Posterior cingulate gyrus (tissue), 11 donors: ENCODE measurements at regions not wholly inside any gene's neighbourhood (a gene's known extent, or its start where the extent isn't known, plus 50 kb on each side); places are given as distances from the start of the nearest gene placed in this dataset.
A peak's percentile ranks its signal among the peaks of the same experiment; 100 is the strongest.

ENCODE experiments used
- DNase-seq, 10 donors: peaks; one replicate each; pipeline versions ENCODE4 v3.0.0 to v3.0.0-alpha.2; 2020 to 2021; ENCODE audit warnings: mixed read lengths in 3 of 10
- intact Hi-C: fragments of 100-400 bp; cut with DNase I; formaldehyde crosslinking; loops from one replicate; pipeline ENCODE4 v1.15.1; 2023

DNA sequence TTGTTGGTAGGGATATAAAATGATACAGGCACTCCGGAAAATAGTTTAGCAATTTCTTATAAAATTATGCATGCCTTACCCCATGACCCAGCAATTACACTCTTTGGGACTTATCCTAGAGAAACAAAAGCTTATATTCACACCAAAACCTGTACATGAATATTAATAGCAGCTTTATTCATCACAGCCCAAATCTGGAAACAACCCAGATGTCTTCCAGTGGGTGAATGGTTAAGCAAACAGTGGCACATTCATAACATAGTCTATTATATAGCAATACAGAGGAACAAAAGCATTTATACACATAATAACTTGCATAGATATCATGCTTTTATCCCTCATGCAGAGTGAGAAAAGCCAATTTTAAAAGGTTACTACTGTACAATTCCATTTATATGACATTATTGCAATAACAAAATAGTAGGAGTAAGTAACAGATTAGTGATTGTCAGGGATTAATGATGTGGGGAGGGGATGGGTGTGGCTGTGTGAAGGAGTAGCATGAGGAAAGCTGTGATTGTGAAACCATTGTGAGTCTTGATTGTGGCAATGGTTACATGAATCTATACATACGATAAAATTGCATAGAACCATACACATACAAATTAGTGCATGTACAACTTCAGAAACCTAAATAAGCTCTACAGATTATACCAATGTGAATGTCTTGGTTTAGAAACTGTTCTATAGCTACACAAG is 363.1 kb upstream of the OR4E1 start:
- intact Hi-C loops, result no loop called here
- no peak for DNase-seq

DNA sequence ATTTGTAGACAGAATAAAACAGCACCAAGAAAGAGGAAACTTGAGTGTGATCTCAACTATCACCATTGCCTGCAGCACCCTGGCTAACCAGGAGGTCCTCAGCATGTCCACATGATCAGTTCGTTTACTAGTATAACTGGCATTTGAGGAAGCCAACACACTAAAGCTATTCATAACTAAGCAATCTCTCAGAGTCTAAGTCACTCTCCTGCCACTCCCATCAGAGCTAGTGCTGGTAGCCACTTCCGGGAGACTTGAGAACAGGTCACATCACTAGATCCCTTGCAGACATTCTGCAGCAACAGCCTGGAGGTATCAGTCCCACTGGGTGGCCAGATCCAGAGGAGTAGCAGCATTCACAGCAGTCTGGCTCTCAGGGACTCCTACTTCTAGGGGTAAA is 352.9 kb upstream of the OR4E1 start:
- DNase-seq, result no peak
- intact Hi-C loops, result no loop called here

DNA sequence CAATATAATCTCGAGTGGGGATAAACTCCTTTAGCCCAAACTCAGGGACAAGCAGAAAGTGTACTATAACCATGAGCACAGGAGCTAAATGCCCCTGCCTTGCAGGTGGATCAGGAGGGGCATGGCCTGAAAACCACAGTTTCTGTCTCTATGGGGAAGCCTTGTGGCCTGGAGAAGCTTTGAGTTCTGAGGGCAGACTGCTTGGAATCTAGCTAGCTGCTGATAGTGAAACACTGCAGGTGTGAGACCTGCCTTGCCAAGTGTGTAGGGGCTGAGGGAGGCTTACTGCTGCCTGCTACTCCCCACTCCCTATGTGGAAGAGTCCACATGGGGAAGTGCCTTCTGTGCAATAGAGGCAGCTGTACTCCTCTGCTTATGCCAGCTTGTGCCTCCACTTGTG is 352.3 kb upstream of the OR4E1 start:
- DNase-seq, result no peak
- intact Hi-C loops, result no loop called here

DNA sequence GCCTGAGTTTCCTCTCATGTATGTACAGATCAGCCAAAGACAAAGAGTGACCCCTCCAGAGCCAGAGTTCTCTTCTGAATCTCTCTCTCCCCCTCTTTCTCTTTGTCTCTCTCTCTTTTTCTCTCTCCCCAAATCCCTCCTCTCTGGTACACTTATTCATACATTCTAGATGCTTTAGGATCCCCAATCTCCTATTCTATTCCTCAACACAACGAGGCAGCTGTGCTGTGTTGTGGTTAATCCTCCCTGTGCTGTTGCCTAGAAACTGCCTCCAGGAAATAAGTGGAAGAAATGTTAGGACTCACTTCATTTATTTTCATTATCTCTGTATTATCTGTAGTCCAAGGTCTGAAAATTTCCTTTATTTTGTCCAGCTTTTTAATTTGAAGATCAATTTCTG is 350.5 kb upstream of the OR4E1 start:
- intact Hi-C loops, result no loop called here
- no peak for DNase-seq

DNA sequence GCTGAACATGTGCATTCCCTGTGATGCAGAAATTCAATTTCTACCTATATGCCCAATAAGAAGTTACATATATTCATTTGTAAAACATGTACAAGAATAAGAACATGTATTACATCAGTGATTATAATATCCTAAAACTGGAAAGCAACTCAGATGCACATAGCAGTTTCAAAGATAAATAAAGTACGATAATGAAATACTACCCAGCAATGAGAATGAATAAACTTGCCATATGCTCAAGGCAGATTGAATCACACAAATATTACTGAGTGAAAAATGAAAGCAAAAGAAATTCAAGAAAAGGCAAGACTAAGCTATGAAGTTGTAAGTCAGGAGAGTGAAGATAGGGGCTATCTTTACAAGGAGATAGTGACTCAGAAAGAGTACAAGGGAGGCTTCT is 345.3 kb upstream of the OR4E1 start:
- intact Hi-C loops, result no loop called here
- DNase-seq, result no peak

DNA sequence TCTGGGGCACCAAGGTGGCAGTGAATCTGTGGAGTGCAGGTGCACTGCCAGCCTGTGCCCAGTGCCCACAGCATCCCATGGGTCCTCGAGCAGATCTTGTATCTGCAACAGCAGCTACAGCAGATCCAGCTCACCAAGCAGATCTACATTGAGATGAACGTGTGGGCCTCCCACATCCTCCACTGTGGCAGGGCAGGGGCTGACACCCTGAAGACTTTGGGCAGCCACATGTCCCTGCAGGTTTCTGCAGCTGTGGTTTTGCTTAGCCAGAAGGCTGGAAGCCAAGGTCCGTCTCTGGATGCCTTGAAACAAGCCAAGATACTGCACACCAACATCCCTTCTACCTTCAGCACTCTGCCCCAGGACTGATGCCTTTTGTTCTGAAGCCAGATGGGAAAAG is 338.8 kb upstream of the OR4E1 start:
- DNase-seq, result no peak
- intact Hi-C loops, result no loop called here

DNA sequence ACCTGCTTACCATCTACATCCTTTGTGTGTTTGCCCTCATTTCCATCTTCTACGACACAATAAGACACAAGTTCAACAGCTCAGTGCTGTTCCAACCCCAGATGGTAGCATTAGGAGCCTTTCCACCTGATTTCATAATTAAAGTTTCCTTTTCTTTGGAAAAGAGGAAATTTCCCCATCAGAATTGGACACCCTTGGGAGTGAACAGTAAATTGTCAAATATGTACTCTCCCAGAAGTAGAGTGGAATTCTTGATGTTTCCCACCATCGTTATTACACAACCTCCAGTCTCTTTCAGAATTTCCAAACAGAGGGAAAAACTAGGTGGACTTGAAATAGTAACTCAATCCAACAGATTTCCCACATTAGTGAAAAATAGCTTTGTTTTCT is 337.6 kb upstream of the OR4E1 start:
- DNase-seq, result no peak
- intact Hi-C loops, result no loop called here

DNA sequence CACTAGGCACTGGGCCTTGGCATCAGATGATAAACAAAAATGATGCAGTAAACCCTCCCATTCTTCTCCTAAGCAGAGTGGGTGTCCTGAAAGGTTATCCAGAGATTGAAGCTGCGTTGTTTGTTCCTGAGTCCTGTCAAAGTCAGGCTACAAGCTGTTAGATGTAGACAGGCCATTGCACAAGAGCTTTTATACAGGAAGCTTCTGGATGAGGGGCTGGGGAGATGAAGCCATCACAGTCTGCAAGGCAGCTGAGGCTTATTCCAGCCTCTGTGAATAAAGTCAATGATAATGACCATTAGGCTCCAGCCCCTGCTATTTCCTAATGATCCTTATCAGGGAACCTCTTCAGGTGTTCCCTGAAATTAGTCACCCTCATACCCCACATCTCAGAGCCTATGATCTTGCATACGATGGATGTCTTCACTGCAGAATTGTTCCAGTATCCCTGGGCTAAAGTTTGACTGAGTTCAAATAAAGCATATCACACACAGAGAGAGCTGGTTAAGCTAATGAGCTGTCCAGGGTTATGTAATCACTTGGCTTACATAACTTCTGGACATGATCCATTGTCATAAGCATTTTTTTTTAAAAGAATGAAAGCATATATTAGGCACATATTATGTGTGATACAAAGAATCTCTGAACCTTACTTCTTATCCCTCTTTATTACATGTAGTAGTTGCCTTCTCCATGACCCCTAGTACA is 337.1 kb upstream of the OR4E1 start:
- DNase-seq, result no peak
- intact Hi-C loops, result no loop called here

DNA sequence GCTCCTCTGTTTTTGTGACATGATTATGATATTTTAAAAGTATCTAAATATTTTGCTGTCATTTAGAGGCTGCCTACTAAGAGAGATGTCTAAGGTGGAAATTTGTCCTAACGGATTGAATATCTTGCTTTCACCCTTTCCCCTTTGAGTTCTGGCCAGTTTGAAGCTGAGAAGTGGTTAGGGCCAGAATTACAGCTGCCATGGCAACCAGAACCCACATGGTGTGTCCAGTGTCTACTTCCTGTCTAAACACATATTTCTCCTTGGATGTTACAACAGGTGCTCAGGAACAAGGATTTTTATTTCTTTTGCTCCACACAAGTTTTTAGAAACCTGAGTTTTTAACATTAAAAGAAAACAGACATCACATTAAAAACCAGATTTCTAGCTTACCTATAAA is 335.1 kb upstream of the OR4E1 start:
- no peak for DNase-seq
- intact Hi-C loops, result no loop called here

DNA sequence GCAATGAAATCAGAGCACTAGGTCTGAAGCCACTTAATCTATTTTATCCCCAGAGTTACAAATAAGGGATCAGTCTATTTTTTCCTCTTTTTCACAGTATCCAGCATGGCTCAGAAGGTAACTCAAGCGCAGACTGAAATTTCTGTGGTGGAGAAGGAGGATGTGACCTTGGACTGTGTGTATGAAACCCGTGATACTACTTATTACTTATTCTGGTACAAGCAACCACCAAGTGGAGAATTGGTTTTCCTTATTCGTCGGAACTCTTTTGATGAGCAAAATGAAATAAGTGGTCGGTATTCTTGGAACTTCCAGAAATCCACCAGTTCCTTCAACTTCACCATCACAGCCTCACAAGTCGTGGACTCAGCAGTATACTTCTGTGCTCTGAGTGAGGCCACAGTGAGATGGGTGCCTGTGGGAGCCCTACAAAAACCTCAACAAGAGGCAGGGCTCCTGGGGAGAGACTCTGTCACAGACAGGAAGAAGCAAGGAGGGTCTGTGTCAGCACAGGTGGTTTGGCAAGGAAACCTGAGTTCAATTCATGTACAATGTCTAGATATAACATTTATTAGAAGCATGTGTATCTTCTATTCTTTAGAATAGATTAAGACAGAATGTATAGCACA is 334.3 kb upstream of the OR4E1 start:
- no peak for DNase-seq
- intact Hi-C loops, result no loop called here

DNA sequence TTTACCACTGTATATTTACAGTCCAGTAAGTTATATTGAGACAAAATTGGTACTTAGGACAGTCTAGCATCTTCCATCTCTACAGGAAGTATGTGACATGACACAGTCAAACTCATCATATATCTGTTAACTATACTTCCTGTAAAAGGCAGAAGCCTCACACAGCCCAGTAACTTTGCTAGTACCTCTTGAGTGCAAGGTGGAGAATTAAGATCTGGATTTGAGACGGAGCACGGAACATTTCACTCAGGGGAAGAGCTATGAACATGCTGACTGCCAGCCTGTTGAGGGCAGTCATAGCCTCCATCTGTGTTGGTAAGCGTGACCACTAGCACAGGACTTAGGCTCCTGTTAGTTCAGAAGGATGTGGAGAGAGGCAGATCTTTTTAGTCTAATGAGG is 333.7 kb upstream of the OR4E1 start:
- intact Hi-C loops, result no loop called here
- no peak for DNase-seq

DNA sequence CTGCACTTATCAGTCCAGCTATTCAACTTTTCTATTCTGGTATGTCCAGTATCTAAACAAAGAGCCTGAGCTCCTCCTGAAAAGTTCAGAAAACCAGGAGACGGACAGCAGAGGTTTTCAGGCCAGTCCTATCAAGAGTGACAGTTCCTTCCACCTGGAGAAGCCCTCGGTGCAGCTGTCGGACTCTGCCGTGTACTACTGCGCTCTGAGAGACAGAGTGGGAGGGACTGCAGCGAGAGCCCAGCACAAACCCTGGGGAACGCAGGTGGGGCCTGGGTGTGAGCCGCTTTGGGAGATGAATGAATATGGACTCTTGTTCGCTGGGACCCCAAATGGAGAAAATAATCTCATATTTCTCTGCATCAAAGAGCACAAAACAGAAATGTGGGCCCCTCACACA is 329.8 kb upstream of the OR4E1 start:
- DNase-seq, result no peak
- intact Hi-C loops, result no loop called here

DNA sequence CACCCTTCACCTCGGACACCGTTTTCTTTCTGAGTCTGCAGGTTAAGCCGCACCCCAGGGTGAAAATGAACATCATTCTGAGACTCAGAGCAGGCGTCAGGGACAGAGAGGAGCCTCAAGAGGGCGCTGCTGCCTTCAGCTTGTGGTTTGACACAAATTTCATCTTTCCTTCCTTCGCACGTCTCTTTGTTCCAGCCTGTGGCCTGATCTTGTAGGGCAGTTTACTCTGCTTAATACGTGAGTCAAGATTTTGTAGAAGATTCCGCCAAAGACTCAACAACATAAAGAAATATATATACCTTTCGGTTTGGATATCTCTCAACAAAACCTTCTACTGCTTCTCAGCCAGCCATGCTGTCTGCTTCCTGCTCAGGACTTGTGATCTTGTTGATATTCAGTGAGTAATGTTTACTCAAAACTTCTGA is 329.3 kb upstream of the OR4E1 start:
- intact Hi-C loops, result no loop called here
- DNase-seq, result peak in 1 of 10 donors; percentile 12

DNA sequence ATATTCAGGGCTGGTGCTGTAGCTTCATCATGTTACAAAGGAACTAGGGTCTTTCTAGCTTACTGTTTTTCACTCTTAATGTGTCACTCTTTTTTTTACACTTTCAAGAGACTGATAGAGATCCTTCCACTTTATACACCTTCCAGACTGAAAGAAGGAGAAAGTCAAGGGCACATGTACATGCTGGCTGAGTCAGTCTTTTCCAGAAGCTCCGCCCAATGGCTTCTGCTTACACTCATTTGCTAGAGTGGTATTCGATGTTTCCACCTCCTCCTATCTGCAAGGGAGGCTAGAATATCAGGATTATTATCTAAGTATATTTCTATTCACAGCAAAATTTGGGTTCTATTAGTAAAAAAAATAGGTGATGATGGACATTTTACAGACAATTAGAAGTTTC is 325.8 kb upstream of the OR4E1 start:
- intact Hi-C loops, result no loop called here
- DNase-seq, result no peak

DNA sequence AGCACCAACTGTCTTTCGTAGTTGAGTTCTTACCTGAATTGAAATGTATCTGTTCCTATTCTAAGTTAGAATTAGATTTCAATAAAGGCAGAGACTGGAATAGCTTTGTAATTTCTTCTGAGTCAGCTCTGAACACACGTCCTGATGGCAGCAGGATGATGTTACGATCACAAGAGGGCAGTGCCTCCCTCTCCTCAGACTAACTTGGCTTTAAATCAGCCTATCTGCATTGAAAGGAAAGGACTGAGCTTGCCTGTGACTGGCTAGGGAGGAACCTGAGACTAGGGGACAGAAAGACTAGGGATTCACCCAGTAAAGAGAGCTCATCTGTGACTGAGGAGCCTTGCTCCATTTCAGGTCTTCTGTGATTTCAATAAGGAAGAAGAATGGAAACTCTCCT is 323.7 kb upstream of the OR4E1 start:
- intact Hi-C loops, result no loop called here
- no peak for DNase-seq

DNA sequence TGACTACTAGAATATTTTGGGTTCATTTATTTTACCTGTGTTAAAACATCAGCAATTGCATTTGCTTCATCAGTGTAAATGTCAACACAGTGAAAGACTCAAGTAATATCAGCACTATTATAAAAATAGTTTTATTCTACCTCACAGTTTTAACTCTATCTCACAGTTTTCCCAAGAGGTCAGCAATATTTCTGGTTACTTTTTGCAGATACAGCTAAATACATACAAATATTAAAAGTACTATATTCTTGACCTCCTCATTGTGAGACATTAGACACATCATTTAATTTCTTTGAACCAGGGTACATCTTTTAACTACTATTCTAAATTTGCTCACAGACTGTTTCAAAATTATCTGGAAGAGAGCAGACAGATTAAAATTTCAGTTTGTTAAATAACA is 321.7 kb upstream of the OR4E1 start:
- no peak for DNase-seq
- intact Hi-C loops, result no loop called here

DNA sequence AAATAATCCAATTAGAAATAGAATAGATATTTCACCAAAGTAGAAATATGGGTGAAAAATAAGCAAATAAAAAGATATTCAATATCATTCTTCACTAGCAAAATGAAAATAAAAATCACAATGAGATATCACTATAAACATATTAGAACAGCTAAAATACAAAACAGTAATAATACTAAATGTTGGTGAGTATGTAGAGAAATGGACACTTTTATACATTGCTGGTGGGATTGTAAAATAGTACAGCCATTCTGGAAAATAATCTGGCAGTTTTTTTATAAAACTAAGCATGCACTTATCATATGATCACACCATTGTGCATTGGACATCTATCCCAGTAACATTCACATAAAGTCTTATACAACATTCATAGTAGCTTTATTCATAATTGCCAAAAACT is 320.2 kb upstream of the OR4E1 start:
- intact Hi-C loops, result no loop called here
- no peak for DNase-seq

DNA sequence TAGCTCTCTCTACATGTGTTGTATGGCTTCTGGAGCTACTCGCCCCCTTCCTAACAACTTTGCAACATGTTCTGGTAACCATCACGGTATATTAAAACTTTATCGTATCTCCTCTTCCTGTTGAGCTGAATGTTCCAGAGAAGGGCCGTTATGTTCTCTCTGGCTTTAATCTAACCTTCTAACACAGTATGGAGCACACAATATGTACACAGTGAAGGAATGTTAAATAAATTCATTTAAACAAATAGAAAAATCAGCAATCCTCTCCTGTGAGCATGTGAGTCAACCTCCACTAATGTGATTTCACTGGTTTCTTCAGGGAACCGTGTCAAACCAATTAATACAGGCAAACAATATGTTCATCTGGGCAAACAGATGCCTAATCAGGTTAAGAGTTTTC is 319.5 kb upstream of the OR4E1 start:
- DNase-seq, result no peak
- intact Hi-C loops, result no loop called here

DNA sequence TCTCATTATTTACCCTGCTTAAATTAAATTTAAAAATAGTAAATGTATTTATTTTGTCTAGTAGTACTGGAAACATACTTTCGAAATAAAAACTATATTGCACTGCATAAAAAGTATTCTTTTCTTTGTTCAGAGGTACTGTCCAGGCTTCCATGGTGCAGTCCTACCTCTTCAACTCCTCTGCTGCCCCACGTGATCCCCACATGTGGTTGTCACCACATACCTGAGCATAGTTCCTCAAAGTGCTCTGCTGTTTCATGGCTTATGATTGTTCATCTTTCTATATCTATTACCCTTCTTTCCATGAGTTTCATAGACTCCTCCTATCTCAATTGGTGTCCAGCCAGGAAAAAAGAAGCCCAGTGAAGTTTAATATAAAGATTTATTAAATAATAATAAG is 317.5 kb upstream of the OR4E1 start:
- no peak for DNase-seq
- intact Hi-C loops, result no loop called here

DNA sequence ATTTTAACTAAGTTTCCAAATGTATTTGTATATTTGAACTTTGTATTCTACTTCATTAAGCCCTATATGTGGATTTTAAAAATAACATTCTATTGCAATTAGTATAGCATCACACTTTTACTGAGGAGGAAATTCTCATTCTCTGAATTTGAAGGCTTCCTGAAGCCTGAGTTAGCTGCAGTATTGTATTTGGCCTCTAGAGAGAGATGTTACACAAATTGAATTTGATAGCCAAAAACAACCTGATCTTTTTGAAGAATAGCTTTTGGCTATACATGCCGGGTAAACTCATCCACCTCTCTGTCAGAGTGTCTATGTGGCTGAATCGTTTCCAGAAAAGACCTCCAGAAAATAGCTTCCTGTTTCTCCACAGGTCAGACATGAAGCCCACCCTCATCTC is 316.5 kb upstream of the OR4E1 start:
- no peak for DNase-seq
- intact Hi-C loops, result no loop called here

DNA sequence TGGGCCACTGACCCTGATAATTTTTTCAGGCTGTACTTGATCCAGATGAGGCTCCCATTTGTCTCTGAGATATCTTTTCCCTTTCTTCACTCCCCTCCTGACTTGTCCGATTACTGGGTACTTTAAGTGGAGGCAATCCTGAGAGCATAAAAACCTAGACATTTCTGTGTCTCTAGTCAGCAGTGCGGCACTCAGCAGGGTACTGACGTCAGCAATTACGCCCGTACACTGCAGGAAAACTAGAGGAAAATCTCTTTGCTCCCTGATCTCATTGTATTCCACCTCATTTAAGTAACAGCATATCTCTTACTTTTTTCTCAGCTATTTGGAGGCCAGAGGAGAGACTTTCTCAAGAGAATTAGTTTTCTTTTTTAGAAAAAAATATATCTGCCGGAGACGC is 315.5 kb upstream of the OR4E1 start:
- intact Hi-C loops, result no loop called here
- DNase-seq, result no peak

DNA sequence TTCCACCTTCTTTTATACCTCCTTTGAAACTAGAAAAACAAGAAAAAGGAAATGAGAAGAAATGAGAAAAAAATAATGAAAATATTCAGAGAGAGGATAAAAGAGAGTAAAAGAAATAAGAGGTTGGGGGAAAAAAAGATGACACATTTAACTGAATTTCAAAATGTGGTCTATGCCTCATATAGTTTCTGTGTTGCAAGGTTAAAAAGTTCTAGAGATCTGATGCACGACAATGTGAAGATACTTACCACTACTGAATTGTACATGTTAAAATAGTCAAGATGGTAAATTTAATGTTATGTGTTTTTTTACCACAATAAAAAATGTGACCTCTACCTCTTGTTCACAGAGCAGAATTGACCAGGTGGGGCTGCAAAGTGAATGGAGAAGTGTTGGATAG is 314.8 kb upstream of the OR4E1 start:
- intact Hi-C loops, result no loop called here
- no peak for DNase-seq
